ENCODE measurements at regions not wholly inside any gene's neighbourhood (a gene's known extent, or its start where the extent isn't known, plus 50 kb on each side); places are given as distances from the start of the nearest gene placed in this dataset.

- CTCF ChIA-PET (ENCODE audit: low intra/inter-chr PET ratio, low total read pairs) = no interaction called here
- no peak for TF ChIP-seq TOE1 (CRISPR knock-in tag; IDR thresholded peaks at IDR 0.05)
- TF ChIP-seq, protein P1, sequence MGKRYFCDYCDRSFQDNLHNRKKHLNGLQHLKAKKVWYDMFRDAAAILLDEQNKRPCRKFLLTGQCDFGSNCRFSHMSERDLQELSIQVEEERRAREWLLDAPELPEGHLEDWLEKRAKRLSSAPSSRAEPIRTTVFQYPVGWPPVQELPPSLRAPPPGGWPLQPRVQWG (CRISPR knock-in tag; IDR thresholded peaks at IDR 0.05; ENCODE audit: borderline replicate concordance, low read depth) = no peak
- no peak for TF ChIP-seq MAFG (CRISPR knock-in tag; IDR thresholded peaks at IDR 0.05)
- TF ChIP-seq CHCHD3 (CRISPR knock-in tag; IDR thresholded peaks at IDR 0.05) = no peak
- TF ChIP-seq, protein P2, sequence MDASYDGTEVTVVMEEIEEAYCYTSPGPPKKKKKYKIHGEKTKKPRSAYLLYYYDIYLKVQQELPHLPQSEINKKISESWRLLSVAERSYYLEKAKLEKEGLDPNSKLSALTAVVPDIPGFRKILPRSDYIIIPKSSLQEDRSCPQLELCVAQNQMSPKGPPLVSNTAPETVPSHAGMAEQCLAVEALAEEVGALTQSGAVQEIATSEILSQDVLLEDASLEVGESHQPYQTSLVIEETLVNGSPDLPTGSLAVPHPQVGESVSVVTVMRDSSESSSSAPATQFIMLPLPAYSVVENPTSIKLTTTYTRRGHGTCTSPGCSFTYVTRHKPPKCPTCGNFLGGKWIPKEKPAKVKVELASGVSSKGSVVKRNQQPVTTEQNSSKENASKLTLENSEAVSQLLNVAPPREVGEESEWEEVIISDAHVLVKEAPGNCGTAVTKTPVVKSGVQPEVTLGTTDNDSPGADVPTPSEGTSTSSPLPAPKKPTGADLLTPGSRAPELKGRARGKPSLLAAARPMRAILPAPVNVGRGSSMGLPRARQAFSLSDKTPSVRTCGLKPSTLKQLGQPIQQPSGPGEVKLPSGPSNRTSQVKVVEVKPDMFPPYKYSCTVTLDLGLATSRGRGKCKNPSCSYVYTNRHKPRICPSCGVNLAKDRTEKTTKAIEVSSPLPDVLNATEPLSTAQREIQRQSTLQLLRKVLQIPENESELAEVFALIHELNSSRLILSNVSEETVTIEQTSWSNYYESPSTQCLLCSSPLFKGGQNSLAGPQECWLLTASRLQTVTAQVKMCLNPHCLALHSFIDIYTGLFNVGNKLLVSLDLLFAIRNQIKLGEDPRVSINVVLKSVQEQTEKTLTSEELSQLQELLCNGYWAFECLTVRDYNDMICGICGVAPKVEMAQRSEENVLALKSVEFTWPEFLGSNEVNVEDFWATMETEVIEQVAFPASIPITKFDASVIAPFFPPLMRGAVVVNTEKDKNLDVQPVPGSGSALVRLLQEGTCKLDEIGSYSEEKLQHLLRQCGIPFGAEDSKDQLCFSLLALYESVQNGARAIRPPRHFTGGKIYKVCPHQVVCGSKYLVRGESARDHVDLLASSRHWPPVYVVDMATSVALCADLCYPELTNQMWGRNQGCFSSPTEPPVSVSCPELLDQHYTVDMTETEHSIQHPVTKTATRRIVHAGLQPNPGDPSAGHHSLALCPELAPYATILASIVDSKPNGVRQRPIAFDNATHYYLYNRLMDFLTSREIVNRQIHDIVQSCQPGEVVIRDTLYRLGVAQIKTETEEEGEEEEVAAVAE (CRISPR knock-in tag; IDR thresholded peaks at IDR 0.05; ENCODE audit: borderline replicate concordance) = no peak
- TF ChIP-seq ZNF570 (CRISPR knock-in tag; IDR thresholded peaks at IDR 0.05; ENCODE audit: borderline replicate concordance) = no peak
- TF ChIP-seq, protein P3, sequence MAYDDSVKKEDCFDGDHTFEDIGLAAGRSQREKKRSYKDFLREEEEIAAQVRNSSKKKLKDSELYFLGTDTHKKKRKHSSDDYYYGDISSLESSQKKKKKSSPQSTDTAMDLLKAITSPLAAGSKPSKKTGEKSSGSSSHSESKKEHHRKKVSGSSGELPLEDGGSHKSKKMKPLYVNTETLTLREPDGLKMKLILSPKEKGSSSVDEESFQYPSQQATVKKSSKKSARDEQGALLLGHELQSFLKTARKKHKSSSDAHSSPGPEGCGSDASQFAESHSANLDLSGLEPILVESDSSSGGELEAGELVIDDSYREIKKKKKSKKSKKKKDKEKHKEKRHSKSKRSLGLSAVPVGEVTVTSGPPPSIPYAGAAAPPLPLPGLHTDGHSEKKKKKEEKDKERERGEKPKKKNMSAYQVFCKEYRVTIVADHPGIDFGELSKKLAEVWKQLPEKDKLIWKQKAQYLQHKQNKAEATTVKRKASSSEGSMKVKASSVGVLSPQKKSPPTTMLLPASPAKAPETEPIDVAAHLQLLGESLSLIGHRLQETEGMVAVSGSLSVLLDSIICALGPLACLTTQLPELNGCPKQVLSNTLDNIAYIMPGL (CRISPR knock-in tag; IDR thresholded peaks at IDR 0.05; ENCODE audit: borderline replicate concordance in 1 of 2, low read depth in 1 of 2) = no peak
- no peak for TF ChIP-seq ZNF3 (CRISPR knock-in tag; IDR thresholded peaks at IDR 0.05)
- TF ChIP-seq MAFK (conservative IDR thresholded peaks at IDR 0.05 in 1 of 2, IDR thresholded peaks at IDR 0.05 in 1 of 2; ENCODE audit: low read length in 2 of 2) = no peak
- no peak for TF ChIP-seq ZNF766 (CRISPR knock-in tag; IDR thresholded peaks at IDR 0.05; ENCODE audit: borderline replicate concordance)
- TF ChIP-seq CEBPB (IDR thresholded peaks at IDR 0.05; ENCODE audit: borderline replicate concordance, low read depth, low read length) = no peak
- TF ChIP-seq BCL6 (CRISPR knock-in tag; IDR thresholded peaks at IDR 0.05) = no peak
- TF ChIP-seq MTF2 (CRISPR knock-in tag; IDR thresholded peaks at IDR 0.05; ENCODE audit: borderline replicate concordance) = no peak
- no peak for TF ChIP-seq ZNF775 (CRISPR knock-in tag; IDR thresholded peaks at IDR 0.05; ENCODE audit: borderline replicate concordance)
- TF ChIP-seq SRF (IDR thresholded peaks at IDR 0.05; ENCODE audit: low read depth, low read length) = no peak
- TF ChIP-seq ZNF703 (CRISPR knock-in tag; IDR thresholded peaks at IDR 0.05; ENCODE audit: borderline replicate concordance) = no peak
Observed at GRCh38 chr4:23068287-23068686, 375.6 kb downstream of the GBA3 start.

More at GRCh38 chr4:23068287-23068686, 375.6 kb downstream of the GBA3 start:
- H3K9ac ChIP-seq (ENCODE audit: insufficient read depth, low read depth, low read length) = no peak overlapping the region
- no peak overlapping the region for H3K27ac ChIP-seq (ENCODE audit: extremely low read length, insufficient read depth, low read length)
- no peak overlapping the region for H3K4me2 ChIP-seq (ENCODE audit: low read depth, low read length)
- no peak overlapping the region for H2AFZ ChIP-seq (ENCODE audit: low read length)
- 38% methylated on average over 5 of the region's 5 CpGs for WGBS (ENCODE audit: low lambda C conversion rate)
- ATAC-seq = no peak
- H3K36me3 ChIP-seq (replicated peaks in 1 of 2; ENCODE audit: control insufficient read depth in 1 of 2, insufficient read depth in 2 of 2, low read length in 2 of 2) = no peaks in the 10 kb centered on the region
- no peaks in the 10 kb centered on the region; a peak in 1 of 5 replicates for H3K27me3 ChIP-seq (ENCODE audit: control insufficient read depth in 1 of 2, insufficient read depth in 2 of 2, low read length in 2 of 2)
- no peak overlapping the region for H3K4me3 ChIP-seq (replicated peaks in 1 of 3; ENCODE audit: insufficient read depth in 1 of 3, low read depth in 2 of 3, low read length in 3 of 3)
- H4K20me1 ChIP-seq (ENCODE audit: insufficient read depth, low read length) = no peaks in the 10 kb centered on the region
- no peaks in the 10 kb centered on the region for H3K4me1 ChIP-seq (ENCODE audit: insufficient read depth, low read length)
- peaks cover 3% of the 10 kb centered on the region; the same call in 1 of the 2 replicates for H3K9me3 ChIP-seq (ENCODE audit: low read length)
- DNase-seq (ENCODE audit: low spot score) = no peak
- no peaks in the 10 kb centered on the region for H3K79me2 ChIP-seq (ENCODE audit: insufficient read depth, low read length)
- intact Hi-C loops (cut with micrococcal nuclease; ENCODE audit: unreplicated experiment) = no loop called here
- no peak for FAIRE-seq
- in situ Hi-C loops (cut with HindIII; ENCODE audit: extremely low pct_ligation_motif_present, low pct_unique_long_range_greater_than_20kb) = no loop called here
- no TSS peak for BruUV-seq (replicated peaks)
- POLR2A ChIA-PET = no interaction called here

All from HepG2 (cell line).